Activated naive CD8-positive, alpha-beta T cell treated with anti-CD3 and anti-CD28 coated beads for 36 hours (primary cell): ENCODE measurements at regions not wholly inside any gene's neighbourhood (a gene's known extent, or its start where the extent isn't known, plus 50 kb on each side); places are given as distances from the start of the nearest gene placed in this dataset.

Source experiments
- DNase-seq: peaks from one replicate; pipeline ENCODE4 v3.0.0; 2021
- H3K27ac Mint-ChIP-seq: one replicate; pipeline ENCODE4 v1.8.0; 2022; ENCODE audit warnings: mild to moderate bottlenecking, moderate library complexity, mixed read lengths
- H3K27me3 Mint-ChIP-seq: one replicate; pipeline ENCODE4 v1.8.0; 2022; ENCODE audit warnings: mild to moderate bottlenecking, mixed read lengths
- H3K36me3 Mint-ChIP-seq: one replicate; pipeline ENCODE4 v1.8.0; 2021; ENCODE audit warnings: mild to moderate bottlenecking, mixed read lengths
- H3K4me1 Mint-ChIP-seq: one replicate; pipeline ENCODE4 v1.8.0; 2021; ENCODE audit warnings: mixed read lengths
- H3K4me3 Mint-ChIP-seq: one replicate; pipeline ENCODE4 v1.8.0; 2022; ENCODE audit warnings: mild to moderate bottlenecking, moderate library complexity, mixed read lengths
- H3K9me3 Mint-ChIP-seq: one replicate; pipeline ENCODE4 v1.8.0; 2022; ENCODE audit warnings: mixed read lengths

DNA sequence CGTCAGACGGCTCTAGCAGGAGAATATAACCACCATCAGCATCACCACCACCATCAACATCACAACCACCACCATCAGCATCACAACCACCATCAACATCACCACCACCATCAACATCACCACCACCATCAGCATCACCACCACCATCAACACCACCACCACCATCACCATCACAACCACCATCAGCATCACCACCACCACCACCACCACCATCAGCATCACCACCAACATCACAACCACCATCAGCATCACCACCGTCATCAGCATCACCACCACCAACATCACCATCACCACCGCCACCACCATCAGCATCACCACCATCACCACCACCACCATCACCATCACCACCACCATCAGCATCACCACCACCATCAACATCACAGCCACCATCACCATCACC lies 210.7 kb downstream of the C9orf50 start:
- no peak overlapping the region for H3K27ac Mint-ChIP-seq

DNA sequence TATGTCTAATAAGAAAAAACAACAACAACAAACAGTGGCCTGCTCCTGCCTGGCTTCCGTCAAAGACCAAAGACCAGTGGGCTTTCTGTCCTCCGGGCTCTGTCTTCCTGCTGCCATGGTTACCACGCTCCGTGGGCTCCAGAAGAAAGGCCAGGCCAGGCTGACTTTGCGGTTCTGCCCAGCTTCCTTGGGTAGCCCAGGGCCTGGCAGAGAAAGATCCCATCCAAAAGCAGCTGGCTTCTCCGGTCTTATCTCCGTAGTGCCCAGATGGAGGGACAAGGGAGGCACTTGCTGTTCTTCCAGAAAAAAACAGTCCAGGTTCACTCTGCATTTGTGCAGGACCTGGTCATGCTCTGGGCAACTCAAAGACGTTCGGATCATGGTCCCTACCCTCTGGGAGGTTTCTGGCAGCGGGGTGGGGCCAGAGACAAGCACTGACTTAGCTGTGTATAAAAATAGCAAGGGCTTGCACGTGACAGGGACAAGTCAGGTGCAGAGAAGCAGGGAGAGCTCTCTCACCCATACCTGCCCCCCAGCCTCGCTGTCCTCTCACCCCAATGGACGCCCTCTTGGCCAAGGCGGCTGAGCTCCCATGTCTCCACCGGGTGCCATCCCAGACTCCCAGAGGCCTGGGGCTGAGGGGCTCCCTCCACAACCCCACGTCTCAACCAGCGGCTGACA lies 212.2 kb downstream of the C9orf50 start:
- Mint-ChIP-seq H3K4me3 (no peak overlapping the region), H3K27me3 (no peaks in the 10 kb centered on the region), H3K4me1 (peaks cover 5% of the 10 kb centered on the region), H3K27ac (no peak overlapping the region), H3K36me3 (peaks cover 8% of the 10 kb centered on the region), H3K9me3 (peaks cover 9% of the 10 kb centered on the region)
- DNase-seq: no peak

More for the DNA sequence above, 210.7 kb downstream of the C9orf50 start:
- H3K27me3 Mint-ChIP-seq: no peaks in the 10 kb centered on the region
- no peak overlapping the region for H3K4me3 Mint-ChIP-seq
- peaks cover 9% of the 10 kb centered on the region for H3K9me3 Mint-ChIP-seq
- H3K4me1 Mint-ChIP-seq: peaks cover 9% of the 10 kb centered on the region
- DNase-seq: no peak
- peaks cover 8% of the 10 kb centered on the region for H3K36me3 Mint-ChIP-seq

DNA sequence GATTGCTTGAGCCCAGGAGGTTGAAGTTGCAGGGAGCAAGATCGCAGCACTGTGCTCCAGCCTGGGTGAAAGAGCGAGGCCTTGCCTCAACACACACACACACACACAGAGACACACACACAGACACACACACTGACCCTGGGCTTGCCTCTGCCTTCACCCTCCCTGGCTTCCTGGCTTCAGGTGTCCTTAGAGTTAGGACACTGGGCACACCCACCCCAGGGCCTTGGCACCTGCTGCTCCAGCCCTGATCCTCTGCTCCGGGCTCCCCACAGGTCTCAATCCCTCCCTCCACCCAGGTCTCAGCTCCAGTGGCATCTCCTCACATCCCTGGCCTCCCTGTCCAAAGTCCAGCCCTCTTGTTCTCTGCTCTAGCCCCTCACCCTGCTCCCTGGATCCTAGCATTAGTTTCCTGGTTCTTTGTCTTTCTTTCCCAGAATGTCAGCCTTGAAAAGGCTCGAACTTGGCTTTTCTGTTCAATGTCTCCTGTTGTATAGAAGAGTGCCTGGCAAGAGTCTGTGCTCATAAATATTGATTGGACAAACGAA lies 212.9 kb downstream of the C9orf50 start:
- Mint-ChIP-seq H3K4me1 (peaks cover 4% of the 10 kb centered on the region), H3K4me3 (no peak overlapping the region), H3K36me3 (peaks cover 8% of the 10 kb centered on the region), H3K27ac (no peak overlapping the region), H3K9me3 (peaks cover 9% of the 10 kb centered on the region), H3K27me3 (no peaks in the 10 kb centered on the region)
- no peak for DNase-seq

DNA sequence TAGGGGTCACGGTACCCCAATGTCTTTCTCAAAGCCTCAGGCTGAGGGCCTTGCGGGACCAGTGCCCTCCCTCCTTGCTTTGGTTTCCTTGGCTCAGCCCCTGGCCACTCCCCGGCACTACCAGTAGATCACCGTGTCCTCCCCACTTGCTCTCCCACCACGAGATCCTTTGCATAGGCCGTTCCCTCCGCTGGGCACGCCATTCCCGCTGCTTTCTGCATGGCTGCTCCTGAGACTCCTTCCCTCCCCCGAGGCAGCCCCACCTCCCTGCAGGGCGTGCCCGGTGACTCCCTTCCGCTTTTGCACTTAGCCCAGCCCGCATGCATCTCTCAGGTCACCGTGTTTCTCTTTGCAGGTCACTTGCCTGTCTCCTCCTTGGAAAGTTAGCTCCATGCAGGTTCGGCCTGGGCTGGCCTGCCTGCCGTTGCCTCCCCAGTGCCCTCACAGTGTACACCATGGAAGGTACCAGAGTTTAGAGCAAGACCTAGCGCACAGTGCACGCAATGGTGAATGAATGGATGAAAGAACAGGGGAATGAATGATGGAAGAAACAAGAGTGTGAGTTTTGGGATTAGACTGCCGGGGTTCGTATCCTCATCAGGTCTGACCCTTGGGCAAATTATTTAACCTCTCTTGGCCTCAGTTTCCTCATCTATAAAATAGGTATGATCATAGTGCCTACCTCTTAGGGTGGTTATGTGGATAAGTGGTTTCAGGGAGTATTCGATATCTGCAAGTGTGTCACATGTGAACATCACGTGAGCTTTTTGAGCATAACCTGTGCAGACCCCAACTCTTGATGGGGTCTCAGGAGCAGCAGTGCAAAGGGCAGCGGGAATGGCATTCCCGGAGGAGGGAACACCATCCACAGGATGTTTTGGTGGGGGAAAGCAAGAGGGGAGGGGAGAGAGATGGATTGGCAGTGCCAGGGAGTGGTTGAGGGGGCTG lies 214.3 kb downstream of the C9orf50 start:
- H3K27me3 Mint-ChIP-seq: no peaks in the 10 kb centered on the region

DNA sequence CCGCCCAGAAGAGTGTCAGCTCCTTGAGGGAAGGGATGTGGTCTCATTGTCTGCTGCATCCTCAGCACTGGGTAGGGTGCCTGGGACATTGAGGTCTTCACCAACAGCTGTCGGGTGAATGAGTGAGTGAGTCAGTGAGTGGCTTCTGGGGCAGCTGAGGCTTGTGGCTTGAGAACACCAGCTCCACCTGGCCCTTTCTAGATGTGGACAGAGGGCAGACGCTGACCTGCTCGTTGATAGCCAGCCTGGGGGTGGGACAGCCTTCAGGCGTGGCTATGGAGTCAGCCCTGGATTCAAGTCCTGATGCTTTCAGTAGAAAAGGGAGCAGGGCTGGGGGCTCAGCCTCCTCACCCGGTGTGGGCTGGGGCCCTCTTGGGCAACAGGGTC lies 215.1 kb downstream of the C9orf50 start:
- H3K9me3 Mint-ChIP-seq: peaks cover 8% of the 10 kb centered on the region
- DNase-seq: no peak
- peaks cover 8% of the 10 kb centered on the region for H3K36me3 Mint-ChIP-seq
- H3K4me3 Mint-ChIP-seq: no peak overlapping the region
- no peak overlapping the region for H3K27ac Mint-ChIP-seq
- H3K27me3 Mint-ChIP-seq: no peaks in the 10 kb centered on the region
- no peaks in the 10 kb centered on the region for H3K4me1 Mint-ChIP-seq

More for the DNA sequence above, 214.3 kb downstream of the C9orf50 start:
- Mint-ChIP-seq H3K4me1 (no peaks in the 10 kb centered on the region), H3K9me3 (peaks cover 9% of the 10 kb centered on the region), H3K36me3 (peaks cover 8% of the 10 kb centered on the region), H3K27ac (no peak overlapping the region), H3K4me3 (no peak overlapping the region)
- DNase-seq: no peak

DNA sequence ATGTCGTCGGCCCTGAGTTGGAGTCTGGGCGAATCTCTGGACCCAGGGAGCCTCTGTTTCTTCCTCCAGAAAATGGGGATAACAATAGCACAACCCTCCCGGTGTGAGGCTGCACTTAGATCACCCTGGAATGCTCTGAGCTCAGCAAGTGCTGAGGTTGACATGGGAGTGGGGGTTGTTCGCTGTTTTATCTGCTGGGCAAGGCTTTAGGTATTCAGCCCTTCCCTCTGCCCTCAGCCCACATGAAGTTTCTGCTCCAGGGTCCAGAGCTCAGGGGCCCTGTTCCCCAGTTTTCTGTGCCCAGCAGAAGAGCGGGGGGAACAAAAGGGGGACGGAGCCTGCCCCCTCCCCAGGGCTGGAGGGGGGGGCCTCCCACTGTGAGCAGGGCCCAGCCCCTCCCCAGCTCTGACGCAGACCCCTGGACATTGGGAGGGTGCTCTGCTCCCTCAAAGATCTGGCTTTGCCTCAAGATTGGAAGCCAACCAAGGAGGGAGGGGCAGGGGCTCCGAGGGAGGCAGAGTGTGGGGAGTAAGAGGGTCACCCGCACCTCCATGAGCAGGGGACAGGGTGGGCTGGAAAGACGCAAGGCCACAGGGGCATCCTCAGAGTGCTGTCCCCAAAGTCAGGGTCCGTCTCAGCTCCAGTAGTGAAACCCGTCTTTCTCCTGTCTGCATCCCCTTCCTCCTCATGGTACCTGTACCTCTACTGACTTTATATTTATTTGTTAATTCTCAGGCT lies 215.6 kb downstream of the C9orf50 start:
- H3K27ac Mint-ChIP-seq: no peak overlapping the region
- no peak overlapping the region for H3K4me3 Mint-ChIP-seq
- H3K27me3 Mint-ChIP-seq: no peaks in the 10 kb centered on the region

DNA sequence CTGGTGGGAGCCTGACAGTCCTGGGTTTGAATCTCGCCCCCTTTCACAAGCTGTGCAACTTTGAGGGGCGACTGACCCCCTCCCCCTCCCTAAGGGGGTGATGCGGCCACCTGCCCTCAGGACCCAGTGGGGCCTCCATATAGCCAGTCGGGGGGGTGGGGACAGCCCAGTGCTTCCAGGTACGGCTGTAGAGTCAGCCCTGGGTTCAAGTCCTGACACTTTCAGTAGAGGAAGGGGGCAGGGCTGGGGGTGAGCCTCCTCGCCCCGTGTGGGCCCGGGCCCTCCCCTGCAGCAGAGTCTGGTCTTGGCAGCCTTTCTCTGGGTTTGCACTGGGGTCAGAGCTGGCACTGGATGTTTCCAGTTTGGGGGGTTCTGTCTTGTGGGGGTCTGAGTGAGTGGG lies 216.3 kb downstream of the C9orf50 start:
- Mint-ChIP-seq H3K9me3 (no peaks in the 10 kb centered on the region), H3K27ac (no peak overlapping the region), H3K27me3 (no peaks in the 10 kb centered on the region), H3K4me3 (no peak overlapping the region), H3K4me1 (no peaks in the 10 kb centered on the region), H3K36me3 (no peaks in the 10 kb centered on the region)
- DNase-seq: no peak

More for the DNA sequence above, 215.6 kb downstream of the C9orf50 start:
- no peaks in the 10 kb centered on the region for H3K4me1 Mint-ChIP-seq
- H3K36me3 Mint-ChIP-seq: peaks cover 2% of the 10 kb centered on the region
- DNase-seq: no peak
- H3K9me3 Mint-ChIP-seq: peaks cover 2% of the 10 kb centered on the region

DNA sequence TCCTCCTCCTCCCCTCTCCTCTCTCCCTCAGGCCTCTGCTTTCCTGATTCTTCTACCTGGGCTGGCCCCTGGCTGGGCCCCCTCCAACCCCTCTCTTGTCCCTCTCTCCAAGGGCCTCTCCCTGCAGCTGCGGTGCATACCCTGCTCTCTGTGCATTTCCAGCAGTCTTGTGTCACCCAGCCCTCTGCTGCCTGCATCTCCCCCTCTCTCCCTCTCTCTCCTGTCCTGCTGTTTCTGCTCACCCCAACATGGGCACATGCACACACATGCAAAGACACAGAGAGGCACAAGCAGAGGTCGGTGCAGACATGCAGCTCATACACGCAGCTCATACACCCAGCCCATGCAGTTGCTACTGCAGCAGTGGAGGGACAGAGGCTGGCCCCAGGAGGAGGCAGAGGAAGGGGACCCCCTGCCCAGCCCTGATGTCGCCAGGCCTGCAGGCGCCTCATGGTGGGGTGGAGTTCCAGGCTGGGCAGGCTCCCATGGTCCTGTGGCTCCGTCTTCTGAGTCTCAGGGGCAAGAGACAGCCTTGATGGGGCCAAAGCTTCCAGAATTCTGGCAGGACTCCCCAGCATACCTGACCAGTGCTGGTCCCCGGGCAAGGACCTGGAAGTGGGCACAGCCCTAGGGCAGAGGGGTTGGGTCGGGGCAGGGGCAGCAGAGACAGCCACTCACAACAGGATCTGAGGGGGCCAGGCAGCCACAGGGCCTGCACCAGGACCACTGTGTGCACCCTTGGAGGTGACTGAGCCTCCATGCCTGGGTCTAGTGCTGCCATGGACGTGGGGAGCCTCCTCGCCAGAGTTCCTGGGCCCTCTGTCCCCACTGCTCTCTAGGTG lies 216.9 kb downstream of the C9orf50 start:
- no peak for DNase-seq
- H3K27ac Mint-ChIP-seq: no peak overlapping the region
- no peaks in the 10 kb centered on the region for H3K27me3 Mint-ChIP-seq
- H3K4me1 Mint-ChIP-seq: no peaks in the 10 kb centered on the region
- no peaks in the 10 kb centered on the region for H3K36me3 Mint-ChIP-seq
- H3K9me3 Mint-ChIP-seq: no peaks in the 10 kb centered on the region
- no peak overlapping the region for H3K4me3 Mint-ChIP-seq

DNA sequence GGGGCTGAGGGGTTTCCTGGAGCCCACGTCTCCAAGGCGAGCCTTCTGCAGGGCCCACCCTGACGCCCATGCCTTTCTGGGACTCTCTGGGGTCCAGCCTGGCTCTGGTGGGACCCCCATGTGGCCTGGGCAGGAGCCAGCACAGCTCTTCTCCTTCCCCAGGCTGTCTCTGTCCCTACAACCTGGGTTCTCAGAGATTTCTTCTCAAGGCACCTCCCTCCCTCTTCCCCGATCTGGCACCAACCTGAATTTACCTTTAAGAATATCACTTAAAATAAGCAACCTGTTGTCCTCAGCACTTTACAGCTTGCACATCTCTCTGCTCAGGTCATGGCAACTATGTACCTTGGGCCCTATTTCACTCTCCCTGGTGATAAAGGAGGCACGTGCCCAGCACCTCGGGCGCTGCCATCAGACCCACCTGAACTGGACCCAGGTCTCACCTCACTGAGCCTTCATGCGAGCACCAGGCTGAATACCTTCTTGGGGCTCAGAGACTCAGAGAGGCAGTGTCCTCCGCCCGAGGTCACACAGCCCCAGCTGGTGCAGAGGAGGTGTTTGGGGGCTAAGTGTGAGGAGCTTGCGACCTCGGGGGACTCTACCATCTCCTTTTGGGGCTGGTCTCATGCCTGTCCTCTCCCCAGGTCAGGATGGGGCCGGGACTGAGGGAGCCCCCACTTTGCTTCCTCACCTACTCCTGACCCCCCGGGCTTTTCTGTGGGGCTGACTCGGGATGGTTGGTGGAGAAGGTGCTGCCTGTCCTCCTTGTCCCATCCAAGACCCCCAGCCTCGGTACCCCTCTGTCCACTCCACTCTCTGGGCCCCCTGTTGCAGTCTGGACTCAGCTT lies 217.7 kb downstream of the C9orf50 start:
- no peaks in the 10 kb centered on the region for H3K36me3 Mint-ChIP-seq
- DNase-seq: no peak
- H3K4me1 Mint-ChIP-seq: no peaks in the 10 kb centered on the region
- no peaks in the 10 kb centered on the region for H3K27me3 Mint-ChIP-seq
- no peaks in the 10 kb centered on the region for H3K9me3 Mint-ChIP-seq
- H3K27ac Mint-ChIP-seq: no peak overlapping the region
- no peak overlapping the region for H3K4me3 Mint-ChIP-seq

DNA sequence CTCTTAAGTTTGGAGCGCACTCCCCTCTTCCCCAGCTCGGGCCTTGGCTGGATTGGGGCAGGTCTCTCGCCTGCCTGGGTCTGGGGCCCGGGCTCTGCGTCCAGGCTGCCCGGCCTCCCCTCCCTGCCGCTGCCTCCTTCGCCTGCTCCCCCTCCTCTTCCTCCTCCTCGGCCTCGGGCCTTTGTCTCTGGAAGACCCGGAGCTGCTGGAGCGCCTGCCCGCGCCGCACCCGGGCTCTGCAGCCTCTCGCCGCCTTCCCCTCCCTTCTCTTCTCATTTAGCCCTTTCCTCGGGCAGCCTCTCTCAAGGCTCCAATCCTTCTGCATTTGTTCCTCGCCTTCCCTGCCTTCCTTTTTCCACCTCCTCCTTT lies 218.5 kb downstream of the C9orf50 start:
- Mint-ChIP-seq H3K4me1 (no peaks in the 10 kb centered on the region), H3K27me3 (no peaks in the 10 kb centered on the region), H3K4me3 (no peak overlapping the region), H3K9me3 (no peaks in the 10 kb centered on the region), H3K27ac (no peak overlapping the region), H3K36me3 (no peaks in the 10 kb centered on the region)
- DNase-seq: no peak

DNA sequence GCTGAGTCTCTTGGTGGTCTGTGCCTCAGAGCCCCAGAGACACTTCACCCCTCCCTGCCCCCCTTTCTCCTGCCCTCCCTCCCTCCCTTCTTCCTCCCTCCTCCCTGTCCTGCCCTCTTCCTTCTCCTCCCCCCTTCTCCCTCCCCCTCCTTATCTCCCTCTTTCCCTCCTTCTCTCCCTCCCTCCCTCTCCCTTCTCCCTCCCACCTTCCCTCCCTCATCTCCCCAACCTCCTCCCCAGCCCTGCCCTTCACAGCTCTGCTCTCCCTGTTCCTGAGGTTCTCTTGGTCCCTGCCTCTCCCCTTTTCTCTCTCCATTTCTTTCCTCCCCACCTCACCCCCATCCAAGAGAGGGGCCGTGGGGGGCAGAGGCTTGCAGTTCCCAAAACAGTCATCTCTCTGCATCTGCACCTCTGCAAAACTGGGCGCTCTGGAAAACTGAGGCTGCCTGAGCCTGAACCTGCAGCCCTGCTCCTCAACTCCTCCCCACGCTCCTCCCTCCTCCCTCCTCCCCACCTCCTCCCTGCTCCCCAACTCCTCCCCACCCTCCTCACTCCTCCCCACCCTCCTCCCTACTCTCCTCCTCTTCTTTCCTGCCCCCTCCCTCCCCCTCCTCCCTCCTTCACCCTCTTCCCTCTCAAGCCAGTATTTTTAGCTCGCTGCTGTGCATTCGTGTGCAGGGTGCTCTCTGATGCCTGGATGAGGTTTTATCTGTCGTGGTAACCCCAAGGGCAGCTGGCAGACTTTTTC lies 219.1 kb downstream of the C9orf50 start:
- no peaks in the 10 kb centered on the region for H3K4me1 Mint-ChIP-seq

DNA sequence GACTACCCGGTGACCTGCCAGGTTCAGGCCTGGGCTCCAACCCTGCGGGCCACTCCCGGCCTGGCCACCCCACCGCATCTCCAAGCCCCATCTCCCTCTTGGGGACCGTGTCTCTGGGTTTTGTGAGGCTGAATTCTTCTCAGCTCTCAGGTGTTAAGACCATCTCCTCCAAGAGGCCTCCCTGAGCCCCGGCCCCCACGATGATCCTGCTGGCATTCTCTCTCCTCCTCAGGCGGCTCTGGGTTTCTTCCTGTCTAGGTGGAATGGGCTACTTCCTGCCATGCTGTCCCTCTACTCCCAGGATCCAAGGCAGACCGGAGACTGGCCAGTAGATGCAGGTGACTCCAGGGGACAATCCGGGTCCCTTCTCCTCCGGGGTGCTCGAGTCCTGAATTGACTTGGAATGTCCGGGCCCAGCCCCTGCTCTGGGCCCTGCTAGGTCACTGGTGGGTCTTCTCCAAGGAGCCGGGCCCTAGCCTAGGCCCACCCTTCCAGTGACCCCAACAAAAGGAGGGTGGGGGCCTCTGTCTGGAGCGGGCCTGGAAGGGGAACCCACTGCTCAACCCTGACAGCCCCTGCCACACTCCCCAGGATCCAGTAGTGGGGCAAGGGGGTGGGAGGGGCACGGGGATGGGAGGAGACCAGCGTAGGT lies 219.8 kb downstream of the C9orf50 start:
- Mint-ChIP-seq H3K36me3 (no peaks in the 10 kb centered on the region), H3K4me3 (no peak overlapping the region)
- DNase-seq: no peak

More for the DNA sequence above, 219.1 kb downstream of the C9orf50 start:
- DNase-seq: no peak
- Mint-ChIP-seq H3K36me3 (no peaks in the 10 kb centered on the region), H3K4me3 (no peak overlapping the region), H3K27me3 (no peaks in the 10 kb centered on the region), H3K9me3 (no peaks in the 10 kb centered on the region), H3K27ac (no peak overlapping the region)

More for the DNA sequence above, 219.8 kb downstream of the C9orf50 start:
- no peak overlapping the region for H3K27ac Mint-ChIP-seq
- no peaks in the 10 kb centered on the region for H3K27me3 Mint-ChIP-seq
- no peaks in the 10 kb centered on the region for H3K4me1 Mint-ChIP-seq
- no peaks in the 10 kb centered on the region for H3K9me3 Mint-ChIP-seq
